ENCODE measurements at regions not wholly inside any gene's neighbourhood (a gene's known extent, or its start where the extent isn't known, plus 50 kb on each side); places are given as distances from the start of the nearest gene placed in this dataset.
"Not testable (repeated sequence)": the region's sequence is repeated elsewhere in the genome, so short reads cannot be mapped to it uniquely, and the experiment has no call there.

DNA sequence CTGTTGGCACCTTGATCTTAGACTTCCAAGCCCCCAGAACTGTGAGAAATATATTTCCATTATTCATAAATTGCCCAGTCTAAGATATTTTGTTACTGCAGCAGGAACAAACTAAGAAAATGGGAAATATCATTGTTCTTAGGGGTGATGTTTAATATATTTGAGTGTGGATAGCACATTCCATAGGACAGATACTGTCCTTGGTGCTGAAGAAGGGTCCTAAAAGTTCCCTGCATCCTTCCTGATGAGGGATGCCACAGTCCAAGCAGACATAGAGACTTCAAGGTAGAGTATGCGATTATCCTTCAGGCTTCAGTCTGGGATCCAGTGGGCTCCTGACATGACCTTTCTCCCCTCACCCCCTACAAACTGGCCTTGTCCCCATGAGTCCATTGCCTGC is 689.0 kb downstream of the TDRD15 start:
- no peak for DNase-seq

DNA sequence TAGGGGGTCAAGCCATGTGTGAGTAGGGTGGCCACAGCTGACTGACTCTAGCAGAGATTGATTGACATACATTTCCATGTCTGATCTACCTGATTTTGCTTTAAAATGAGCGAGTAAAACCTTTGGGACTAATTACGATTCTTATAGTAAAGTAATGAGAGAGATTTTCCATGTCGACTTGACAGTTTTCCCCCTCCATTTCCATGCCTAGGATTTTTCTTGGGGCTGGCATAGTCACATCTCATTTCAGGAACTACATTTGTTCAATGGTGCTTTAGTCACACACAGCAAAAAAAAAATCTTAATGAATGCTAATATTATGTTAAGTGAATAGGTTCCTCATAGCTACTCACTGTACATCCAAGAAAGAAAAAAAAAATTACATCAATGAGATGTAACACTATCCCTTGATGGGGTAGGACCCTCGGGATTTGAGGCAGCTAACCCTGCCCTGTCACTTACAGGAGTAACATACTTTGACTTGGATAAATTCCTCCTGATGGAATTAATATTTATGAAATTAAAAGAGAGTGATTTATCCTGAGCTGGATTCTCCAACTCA is 690.9 kb downstream of the TDRD15 start:
- no peak for DNase-seq

DNA sequence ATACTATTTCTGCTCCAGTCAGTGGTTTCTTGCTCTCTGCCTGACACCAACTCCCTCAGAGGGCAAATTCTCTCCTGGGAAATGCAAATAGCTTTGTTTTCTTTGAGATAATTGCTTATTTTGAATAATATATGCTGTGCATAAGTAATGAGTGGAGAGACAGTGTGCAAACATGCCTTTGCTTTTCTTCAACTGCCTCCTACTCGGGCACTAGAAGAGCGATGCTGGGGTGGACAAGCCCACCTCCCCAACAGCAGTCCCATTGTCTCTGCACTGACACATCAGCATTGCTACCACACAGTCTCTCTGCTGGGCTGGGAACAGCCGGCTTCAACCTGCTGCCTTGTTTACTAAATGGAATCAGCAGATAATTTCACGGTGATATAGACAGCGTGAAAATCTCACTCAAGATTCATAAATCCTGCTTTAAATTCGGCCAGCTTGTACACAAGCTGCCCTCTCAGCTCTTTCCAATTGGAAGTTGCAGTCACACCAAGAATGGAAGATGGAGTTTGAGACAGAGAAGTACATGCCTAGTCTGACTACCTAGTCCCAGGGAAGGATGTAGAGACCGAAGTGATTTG is 694.5 kb downstream of the TDRD15 start:
- no peak for DNase-seq

DNA sequence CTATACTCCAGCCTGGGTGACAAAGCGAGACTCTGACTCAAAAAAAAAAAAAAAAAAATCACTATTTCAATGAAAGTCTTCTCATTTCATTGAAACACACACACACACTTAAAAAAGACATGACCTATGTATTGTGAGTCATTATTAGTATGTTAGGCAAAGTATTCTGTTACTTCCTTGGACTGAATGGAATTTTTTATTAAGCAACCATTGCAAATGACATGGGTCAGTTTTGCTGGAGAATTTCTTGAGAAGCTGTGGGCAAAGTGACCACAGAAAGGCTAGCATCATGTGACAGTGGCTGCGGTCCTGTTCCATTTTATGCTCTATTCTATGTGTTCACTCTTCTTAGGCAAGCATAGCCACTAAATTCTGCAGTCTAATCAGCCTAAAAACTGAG is 695.7 kb downstream of the TDRD15 start:
- no peak for DNase-seq

DNA sequence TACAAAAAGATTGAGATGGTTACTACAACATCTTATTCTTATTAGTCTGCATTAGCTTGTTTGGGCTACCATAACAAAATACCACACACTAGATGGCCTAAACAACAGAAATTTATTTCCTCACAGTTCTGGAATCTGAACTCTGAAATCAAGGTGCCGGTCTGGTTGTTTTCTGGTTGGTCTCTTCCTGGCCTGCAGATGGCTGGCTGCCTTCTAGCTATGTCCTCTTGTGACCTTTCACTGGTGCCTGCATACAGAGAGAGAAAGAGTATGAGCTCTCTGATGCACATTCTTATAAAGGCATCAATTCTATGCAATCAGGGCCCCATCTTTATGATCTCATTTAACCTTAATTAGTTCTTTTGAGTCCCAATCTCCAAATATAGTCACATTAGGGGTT is 696.5 kb downstream of the TDRD15 start:
- no peak for DNase-seq

DNA sequence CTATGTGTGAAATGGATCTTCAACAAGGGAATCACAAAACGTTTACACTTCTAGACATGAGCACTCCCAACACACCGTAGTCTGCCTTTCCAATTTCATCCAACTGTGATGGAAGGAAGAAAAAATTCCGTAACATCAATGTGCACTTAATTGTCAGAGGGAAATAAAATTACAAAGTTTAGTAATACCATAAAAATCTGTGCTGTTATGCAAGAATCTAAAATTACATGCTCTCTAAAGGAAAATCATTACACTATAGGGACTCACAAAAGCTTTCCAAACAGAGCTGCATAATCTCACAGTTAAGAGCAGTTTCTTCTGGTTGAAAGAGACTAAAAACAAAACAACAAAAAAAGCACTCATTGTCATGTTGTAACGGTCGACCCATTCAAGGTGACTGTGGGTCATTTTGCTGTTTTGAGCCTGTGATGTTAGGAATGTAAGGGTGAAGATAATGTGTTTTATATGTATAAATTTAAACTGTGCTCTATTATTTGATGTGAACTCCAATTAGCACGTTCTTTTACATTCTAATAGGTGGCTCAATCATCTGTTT is 698.0 kb downstream of the TDRD15 start:
- no peak for DNase-seq

DNA sequence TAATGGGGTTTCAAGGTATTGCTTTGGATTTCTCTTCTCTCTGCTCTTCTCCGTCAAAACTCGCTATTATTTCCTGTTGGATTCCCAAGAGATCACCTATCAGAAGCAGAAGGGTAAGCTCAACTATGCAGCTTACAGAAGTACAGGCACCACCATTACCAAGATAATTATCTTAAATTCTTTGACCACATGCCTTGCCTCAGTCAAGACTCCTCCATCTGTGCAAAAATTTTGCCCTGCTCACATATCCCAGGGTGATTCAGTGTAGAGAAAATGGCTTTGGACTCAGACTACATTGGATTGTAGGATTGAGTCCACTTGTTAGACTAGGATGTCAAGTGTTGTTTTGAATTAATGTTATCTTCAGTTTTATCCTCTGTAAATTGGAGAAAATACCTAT is 698.7 kb downstream of the TDRD15 start:
- DNase-seq = peak; percentile 82

DNA sequence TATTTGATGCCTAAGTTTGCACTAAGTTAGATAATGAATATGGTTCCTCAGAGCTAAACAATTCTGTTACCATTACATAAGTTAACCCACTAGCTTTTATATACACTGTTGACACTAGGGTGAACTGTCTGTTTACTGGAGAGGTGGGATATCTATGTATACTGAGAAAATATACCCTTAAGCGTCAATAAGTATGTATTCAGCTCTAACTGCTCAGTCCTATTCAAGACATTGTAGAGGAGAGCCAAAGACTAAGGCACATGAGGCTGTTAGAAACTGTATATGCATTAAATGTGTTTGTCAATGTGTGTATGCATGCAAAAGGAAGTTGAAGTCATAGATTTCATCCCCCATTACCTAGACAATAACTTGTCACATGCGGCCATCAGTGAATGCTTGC is 710.0 kb downstream of the TDRD15 start:
- no peak for DNase-seq

DNA sequence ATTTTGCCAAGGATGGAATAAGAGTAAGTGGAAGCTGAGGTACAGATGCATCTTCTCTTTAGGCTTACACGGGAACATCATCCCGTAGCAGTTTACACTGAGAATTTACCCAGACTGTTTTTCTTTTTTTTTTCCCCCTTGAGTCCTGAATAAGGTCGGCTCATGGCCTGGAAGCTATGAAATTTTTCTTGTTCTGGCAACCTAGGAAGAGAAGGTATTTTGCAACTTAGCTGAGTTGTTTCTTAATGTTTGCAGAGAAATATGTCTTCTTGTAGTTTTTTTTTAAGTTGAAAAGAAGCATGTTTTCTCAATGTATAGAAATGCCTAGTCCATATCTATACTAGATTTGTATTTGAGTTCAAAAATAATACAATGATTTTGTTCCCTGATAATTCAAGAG is 712.5 kb downstream of the TDRD15 start:
- DNase-seq = no peak

DNA sequence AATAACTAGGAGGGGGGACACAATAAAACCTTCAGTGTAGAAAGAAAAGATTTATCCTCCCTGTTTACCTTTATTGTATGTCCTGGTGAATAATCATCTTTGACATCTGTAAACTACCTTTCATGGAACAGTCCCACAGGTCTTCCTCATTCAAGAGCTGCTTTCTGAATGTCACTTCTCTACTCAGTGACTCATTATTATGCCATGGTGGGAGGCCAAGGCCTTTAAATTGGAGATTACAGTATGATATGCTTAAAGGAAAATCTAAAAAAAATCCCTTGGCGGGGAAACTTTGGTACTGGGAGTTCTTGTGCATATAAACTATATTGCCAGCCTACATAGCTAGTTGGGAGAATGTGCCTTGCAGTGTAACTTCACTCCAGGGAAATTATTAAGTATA is 713.0 kb downstream of the TDRD15 start:
- no peak for DNase-seq

DNA sequence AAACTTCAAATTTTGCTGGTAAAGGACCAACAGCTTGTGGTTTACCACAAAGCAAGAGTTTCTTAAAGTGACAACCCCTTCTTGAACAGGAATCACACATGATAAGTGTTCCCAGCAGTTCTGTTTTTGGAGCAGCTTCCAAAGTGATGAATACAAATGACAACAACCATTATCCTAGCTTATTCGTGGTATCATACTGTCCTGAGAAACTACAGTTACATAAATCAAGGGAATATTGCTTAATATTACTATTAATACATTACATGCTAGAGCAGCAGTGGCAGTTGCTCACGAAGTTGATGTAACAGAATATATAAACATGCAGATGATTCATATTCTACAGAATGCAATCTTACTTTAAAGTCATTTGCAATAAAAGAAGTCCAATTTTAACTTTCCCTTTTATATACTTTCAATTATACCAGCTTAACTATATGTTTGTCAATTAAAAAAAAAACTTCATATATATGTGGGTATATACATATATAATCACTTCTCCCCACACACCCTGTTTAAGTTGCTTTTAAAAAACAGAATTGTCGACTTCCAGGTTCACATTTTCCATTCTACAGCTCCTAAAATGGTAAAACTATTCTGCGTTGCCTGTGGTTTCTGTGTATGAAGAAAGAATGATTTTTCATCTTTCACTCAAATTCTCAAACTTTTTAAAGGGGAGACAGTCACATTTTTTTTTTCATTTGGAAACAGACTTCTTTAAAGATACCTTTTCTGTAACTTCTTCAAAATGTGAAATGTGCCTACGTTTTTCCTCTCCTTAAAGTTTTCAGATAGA is 713.6 kb downstream of the TDRD15 start:
- DNase-seq = no peak

DNA sequence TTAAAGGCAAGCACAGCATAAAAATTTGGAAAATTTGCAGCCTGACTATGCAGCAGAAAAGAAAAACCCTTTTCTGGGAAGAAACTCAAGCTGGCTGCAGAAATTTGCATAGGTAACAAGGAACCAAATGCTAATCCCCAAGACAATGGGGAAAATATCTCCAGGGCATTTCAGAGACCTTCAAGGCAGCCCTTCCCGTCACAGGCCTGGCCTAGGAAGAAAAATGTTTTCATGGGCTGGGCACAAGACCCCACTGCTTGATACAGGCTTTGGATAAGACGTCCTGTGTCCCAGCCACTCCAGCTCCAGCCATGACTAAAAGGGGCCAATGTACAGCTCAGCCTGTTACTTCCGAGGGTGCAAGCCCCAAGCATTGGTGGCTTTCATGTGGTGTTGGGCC is 717.6 kb downstream of the TDRD15 start:
- no peak for DNase-seq

DNA sequence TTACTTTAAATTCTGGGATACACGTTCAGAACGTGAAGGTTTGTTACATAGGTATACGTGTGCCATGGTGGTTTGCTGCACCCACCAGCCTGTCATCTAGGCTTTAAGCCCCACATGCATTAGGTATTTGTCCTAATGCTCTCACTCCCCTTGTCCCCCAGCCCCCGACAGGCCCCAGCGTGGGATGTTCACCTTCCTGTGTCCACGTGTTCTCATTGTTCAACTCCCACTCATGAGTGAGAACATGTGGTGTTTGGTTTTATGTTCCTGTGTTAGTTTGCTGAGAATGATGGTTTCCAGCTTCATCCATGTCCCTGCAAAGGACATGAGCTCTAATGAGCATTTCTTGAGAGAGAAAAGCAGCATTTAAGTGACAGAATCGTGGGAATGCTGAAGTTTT is 726.6 kb downstream of the TDRD15 start:
- DNase-seq = not testable (repeated sequence)

DNA sequence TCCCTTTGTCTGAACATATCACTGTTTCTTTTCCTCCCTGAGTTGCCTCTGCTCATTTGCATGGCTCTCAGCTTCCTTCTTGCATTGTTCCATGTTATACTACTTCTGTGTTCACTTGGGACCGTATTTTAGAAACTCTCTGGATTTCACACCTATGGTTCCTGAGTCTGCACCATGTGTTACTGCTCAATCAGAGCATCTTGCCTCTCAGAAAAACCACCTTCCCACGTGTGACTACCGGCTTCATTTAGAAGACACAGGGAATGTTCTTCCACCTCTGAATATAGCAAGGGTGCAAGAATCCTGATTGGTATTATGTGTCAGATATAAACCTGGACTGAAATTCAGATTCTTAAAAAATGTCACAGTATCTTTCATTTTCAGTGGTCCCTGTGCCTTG is 731.2 kb downstream of the TDRD15 start:
- DNase-seq = no peak

DNA sequence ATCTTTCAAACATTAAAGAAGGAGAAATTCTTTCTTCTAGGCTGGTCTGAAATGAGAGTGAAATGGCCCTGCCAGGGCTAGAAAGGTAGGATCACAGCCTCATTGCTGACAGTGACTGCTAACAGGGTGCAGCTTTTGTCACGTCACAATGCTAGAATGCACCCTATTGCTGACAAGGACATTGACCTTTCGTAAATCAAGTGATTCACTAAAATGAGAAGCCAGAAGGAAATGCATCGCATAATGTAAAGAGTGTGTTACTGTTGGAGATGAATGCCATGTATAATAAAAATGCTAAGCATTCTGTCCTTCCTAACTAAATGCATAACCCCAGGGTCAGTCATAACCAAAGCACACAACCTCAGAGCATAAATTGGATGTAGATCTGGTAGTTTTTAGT is 732.9 kb downstream of the TDRD15 start:
- DNase-seq = no peak

DNA sequence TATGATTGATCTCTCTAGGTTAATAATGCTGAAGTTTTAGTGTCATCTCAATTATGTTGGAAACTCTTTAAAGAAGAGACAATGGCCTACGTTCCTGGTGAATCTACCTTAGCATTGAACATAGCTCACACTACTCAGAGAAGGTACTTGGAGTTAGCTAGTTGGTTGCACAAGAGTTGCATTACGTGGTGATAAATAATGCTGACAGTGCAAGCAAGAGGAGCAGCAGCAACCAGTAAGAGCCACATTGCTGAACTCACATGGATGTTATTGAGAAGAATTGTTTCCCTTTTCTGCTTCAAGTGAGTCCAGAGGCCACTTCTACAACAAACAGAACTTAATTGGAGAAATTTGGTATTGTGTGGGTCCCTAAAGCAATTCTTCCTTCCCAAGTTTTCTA is 737.1 kb downstream of the TDRD15 start:
- no peak for DNase-seq

DNA sequence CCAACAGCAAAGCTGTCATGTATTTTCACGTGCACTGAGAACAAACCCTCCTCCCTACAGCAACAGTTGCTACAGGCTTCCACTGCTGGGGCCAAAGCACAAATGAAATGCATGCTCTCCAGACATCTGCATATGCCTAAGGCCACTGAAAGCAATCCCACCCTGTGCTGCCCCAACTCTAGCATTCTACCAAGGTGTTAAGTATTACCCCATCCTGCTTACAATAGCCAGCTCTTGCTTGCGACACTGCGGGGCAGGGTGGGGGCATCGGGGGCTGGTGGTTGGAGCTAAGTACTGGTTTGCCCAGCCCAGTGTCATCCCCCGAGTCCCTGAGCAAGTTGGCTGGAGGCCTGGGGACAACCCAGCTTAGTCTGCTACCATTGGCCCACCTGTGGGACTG is 742.5 kb downstream of the TDRD15 start:
- no peak for DNase-seq

DNA sequence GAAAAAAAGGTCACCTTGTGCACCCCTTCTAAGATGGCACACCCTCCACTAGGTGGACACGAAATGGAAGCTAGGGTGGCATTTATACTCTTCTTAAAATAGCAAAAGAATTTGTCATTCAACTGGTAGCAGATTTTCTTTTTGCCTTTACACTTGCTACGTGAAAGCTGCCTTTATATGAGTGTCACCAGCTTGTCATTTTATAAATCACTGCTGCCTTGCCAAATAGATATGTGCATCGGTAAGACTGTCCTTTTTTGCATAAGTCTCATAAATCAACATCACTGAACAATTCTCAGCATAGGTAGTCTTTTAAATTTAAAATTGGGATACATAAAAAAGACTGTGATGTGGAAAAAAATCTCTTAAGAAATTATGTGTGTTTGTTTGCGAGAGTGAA is 764.1 kb downstream of the TDRD15 start:
- DNase-seq = no peak

DNA sequence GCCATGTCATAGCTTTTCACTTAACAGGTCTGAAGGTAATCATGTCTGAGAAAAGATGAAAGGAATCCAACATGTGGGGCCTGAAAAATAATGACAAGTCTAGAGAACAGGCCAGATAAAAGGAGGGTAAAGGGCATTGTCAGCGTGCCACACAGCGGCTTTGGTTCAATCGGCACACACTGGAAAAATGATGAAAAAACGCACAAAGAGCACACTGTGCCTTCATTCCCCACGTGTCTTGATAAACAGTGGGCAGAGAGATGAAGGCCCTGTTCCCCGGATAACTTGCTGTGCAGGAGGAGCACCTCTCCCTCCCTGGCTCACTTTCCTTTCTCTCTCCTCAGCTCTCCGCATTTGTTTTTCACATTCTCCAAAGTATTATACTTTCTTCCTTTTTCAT is 766.3 kb downstream of the TDRD15 start:
- no peak for DNase-seq

DNA sequence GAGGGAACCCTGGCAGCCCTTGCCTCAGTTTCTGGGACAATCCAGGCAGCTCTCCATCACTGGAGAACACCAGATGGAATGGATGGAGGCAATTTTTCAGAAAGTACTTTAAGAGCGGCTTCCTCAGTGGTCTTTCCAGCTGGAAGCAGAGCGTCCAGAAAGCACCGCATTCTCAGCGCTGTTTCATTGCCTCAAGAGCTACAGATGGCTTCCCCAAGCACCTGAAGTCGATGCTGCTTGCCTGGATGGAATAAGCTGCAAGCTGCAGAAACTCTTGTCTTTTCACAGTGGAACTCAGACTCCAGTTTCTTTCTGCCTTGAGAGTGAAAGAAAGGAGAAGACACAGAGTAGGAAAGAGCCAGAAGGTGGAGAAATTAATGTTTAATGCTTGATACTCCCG is 766.9 kb downstream of the TDRD15 start:
- no peak for DNase-seq

DNA sequence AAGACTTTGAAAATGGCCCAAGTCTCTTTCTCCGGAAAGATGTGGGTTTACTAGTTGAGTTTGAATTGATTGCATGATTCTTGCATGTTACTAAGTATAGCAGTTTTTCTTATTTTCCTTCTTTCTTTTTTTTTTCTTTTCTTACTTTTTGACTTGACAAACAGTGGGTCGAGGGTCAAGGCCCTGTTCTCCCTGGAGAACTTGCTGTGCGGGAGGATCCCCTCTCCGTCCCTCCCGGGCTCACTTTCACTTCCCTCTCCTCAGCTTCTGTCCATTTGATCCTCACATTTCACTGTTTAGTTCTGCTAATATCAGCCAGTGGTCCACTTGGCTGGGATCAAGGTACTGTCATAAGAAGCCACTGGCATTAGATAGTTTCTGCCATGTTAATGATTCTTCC is 767.4 kb downstream of the TDRD15 start:
- no peak for DNase-seq

DNA sequence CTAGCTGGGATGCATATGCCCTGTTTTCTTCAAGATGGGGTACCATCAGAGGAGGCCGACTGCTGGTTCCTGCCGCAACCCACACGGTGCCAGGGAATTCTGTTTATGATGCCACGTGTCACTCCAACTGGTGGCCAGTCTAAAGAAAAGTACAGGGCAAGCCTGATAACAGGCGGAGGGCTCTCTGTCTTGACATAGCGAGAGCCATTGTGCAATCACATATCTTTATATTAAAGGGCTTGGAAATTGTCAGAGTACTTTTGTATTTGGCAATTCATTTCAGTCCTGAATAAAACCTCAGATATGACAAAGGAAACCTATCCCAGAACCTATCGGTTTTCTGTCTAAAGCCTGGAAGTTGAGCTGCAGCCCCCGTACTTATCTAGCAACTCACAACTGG is 768.4 kb downstream of the TDRD15 start:
- no peak for DNase-seq

DNA sequence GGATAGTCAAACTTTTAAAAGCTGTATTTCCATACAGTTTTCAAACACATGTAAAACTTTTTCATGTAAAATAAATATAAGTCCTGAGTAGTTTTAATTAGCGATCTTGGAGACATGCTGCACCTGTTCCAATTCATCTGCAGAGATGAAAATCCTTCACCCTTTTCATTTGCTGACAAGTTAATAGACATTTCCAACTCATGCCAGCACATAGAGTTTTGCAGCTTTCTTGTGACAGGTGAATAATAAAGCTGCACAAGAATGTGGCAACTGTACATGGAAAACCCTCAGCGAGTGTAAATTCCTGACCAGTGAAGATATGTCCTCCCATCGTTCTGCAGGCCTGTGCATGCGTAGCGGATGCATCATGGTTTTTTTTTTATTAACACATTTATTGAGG is 771.4 kb downstream of the TDRD15 start:
- no peak for DNase-seq

DNA sequence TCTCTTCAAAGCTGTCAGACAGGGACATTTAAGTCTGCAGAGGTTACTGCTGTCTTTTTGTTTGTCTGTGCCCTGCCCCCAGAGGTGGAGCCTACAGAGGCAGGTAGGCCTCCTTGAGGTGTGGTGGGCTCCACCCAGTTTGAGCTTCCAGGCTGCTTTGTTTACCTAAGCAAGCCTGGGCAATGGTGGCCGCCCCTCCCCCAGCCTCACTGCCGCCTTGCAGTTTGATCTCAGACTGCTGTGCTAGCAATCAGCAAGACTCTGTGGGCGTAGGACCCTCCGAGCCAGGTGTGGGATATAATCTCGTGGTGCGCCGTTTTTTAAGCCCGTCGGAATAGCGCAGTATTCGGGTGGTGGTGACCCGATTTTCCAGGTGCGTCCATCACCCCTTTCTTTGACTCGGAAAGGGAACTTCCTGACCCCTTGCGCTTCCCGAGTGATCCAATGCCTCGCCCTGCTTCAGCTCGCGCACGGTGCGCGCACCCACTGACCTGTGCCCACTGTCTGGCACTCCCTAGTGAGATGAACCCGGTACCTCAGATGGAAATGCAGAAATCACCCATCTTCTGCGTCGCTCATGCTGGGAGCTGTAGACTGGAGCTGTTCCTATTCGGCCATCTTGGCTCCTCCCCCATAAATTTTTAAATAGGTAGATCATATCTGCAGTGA is 785.1 kb downstream of the TDRD15 start:
- DNase-seq = not testable (repeated sequence)

Measured in DMS 273 treated with DMSO at 0.1 percent for 48 hours (cell line).